ENCODE measurements at regions not wholly inside any gene's neighbourhood (a gene's known extent, or its start where the extent isn't known, plus 50 kb on each side); places are given as distances from the start of the nearest gene placed in this dataset.

DNA sequence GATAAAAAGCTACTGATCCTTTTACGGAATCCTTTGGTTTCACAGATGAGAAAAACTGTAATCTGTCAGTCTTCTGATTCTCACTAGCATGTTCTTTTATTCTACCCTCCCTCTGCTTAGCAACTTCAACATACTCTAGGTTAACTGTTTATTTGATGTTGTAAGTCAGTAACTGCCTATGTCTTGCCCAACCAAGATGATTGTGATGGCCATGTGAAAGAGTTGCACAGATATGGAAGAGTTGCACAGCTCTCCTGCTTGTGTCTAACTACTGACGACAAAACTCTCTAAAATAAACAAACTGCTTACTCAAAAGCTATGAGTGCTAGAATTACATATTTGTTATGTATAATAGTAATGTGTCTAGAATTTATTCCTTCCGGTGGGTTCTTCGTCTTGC is 227.3 kb upstream of the DAB2 start:
- CTCF ChIA-PET: no interaction called here
- DNase-seq (ENCODE audit: low read depth, low spot score): no peak
- TF ChIP-seq, protein P1, sequence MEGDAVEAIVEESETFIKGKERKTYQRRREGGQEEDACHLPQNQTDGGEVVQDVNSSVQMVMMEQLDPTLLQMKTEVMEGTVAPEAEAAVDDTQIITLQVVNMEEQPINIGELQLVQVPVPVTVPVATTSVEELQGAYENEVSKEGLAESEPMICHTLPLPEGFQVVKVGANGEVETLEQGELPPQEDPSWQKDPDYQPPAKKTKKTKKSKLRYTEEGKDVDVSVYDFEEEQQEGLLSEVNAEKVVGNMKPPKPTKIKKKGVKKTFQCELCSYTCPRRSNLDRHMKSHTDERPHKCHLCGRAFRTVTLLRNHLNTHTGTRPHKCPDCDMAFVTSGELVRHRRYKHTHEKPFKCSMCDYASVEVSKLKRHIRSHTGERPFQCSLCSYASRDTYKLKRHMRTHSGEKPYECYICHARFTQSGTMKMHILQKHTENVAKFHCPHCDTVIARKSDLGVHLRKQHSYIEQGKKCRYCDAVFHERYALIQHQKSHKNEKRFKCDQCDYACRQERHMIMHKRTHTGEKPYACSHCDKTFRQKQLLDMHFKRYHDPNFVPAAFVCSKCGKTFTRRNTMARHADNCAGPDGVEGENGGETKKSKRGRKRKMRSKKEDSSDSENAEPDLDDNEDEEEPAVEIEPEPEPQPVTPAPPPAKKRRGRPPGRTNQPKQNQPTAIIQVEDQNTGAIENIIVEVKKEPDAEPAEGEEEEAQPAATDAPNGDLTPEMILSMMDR (IDR thresholded peaks at IDR 0.05; ENCODE audit: insufficient read depth, low read length, missing control alignments): no peak
- POLR2A ChIA-PET: no interaction called here
- H3K4me3 ChIP-seq (ENCODE audit: low read depth, low read length): no peak overlapping the region

DNA sequence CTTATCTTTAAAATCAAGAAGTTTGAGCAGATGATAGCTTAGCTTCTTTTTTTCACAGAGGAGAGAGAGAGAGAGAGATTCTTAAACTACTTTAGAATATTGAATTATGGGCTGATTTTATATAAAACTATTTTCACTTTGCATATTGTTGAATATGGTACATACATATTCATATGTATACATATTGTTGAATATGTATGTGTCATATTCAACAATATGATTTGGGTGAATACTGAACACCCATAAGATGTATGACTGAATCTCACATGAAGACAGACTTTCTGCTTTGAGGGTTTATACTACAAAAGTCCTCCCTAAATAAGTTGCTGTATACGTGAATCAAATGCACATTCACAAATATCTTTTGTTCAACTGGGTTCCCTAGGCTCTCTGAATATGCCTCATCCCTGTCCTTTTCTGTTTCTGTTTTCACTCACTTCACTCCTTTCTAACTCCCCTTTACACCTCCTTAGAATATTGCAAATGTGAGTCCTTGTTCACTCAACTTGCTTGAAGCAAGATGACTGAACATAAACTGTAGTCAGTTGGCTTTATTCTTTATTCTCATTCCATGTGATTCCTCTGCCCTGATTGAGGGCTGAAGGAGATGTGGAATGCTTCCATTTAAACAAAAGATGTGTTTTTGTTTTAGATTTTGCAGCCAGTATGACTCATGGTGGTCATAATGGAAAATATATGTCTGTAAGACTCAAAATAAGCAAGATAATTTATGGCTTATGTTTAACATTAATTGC is 225.4 kb upstream of the DAB2 start:
- ChIA-PET POLR2A (no interaction called here), CTCF (no interaction called here)
- TF ChIP-seq, protein P1 (IDR thresholded peaks at IDR 0.05; ENCODE audit: insufficient read depth, low read length, missing control alignments): no peak
- H3K4me3 ChIP-seq (ENCODE audit: low read depth, low read length): no peak overlapping the region
- DNase-seq (ENCODE audit: low read depth, low spot score): no peak

DNA sequence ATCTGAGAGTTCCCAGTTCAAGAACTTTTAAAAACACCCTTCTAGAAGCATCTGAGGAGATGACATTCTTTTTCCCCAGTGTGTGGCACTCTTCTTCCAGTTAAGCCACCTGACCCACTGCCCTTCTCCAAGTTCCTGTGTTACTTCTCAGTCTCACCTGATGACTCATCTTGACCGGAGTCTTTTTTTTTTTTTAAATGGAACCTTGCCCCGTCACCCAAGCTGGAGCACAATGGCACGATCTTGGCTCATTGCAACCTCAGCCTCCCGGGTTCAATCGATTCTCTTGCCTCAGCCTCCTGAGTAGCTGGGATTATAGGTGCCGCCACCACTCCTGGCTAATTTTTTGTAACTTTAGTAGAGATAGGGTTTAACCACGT is 224.1 kb upstream of the DAB2 start:
- DNase-seq (ENCODE audit: low read depth, low spot score): no peak
- H3K4me3 ChIP-seq (ENCODE audit: low read depth, low read length): no peak overlapping the region
- POLR2A ChIA-PET: no interaction called here
- CTCF ChIA-PET: no interaction called here
- TF ChIP-seq, protein P1 (IDR thresholded peaks at IDR 0.05; ENCODE audit: insufficient read depth, low read length, missing control alignments): no peak

DNA sequence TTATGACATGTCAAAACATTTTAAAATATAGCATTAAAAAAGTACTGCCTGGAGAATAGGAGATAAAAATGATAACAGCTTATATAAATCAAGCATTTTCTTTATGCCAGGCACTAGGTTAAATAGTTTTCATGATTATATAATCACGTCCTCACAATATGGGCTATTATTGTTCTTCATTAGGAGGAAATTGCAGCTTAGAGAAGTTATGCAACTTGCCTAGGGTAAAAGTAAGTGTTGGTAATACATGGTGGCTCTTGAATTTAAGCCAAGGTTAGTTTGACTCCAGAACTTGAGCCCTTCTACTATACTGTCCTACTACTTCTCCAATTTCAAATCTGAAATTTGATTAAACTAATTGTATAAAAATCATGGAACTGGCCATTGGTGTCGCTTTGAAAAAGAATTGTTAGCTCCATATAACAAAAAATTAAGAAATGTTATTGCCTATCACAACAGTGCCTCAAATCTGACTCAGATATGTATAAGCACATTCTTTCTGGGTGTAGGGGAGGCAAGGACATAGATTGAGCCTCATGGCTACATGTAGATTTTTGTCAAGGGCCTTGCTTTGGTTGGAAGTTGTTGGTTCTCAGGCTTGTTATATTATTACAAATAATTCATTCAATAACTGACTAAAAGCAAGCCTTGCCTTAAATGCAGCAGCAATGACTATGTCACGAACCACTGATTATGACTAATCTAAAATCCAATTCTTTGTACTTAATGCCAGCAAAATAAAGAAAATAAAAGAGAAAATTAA is 223.5 kb upstream of the DAB2 start:
- TF ChIP-seq, protein P1 (IDR thresholded peaks at IDR 0.05; ENCODE audit: insufficient read depth, low read length, missing control alignments): no peak
- ChIA-PET CTCF (no interaction called here), POLR2A (no interaction called here)
- no peak overlapping the region for H3K4me3 ChIP-seq (ENCODE audit: low read depth, low read length)
- DNase-seq (ENCODE audit: low read depth, low spot score): no peak

DNA sequence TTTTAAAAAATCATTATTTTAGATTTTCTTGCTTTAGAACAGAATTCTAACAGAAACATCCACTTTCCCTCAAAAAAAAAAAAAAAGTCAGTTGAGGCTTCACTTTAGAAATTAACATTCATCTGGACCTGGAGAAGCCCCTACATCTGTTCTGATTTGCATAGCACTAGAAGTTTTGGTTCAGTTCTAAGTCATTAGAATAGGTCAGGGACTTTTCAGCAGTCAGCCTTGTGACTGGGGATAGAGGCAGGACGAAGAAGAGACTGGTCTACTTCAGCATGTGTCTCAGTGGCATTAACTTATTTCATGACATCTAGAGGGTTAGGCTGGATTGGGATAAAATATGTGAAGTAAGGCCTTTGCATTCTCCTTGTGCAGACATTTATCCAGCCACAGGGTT is 215.8 kb upstream of the DAB2 start:
- TF ChIP-seq, protein P1 (IDR thresholded peaks at IDR 0.05; ENCODE audit: insufficient read depth, low read length, missing control alignments): no peak
- DNase-seq (ENCODE audit: low read depth, low spot score): no peak
- ChIA-PET CTCF (no interaction called here), POLR2A (no interaction called here)
- H3K4me3 ChIP-seq (ENCODE audit: low read depth, low read length): no peak overlapping the region

DNA sequence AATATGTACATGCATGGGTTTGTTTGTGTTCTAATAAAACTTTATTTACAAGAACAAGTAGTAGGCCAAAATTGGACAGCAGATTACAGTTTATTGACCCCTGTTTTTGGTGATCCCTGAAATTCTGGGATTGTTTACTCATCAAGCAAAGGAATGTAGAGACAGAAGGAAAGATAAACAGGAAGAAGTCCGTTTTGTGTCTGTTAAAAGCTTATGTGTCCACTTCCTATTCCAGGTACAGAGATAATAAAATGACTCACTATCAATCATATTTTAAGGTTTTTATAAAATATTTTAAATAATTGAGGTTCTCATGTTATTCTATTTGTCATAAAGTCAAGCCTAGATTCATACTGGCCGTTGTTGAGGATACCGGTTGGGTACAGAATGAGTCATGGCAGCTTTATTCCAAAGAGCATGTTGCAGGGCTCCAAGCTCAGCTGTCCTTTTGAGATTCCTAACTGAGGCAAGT is 214.9 kb upstream of the DAB2 start:
- DNase-seq (ENCODE audit: low read depth, low spot score): no peak
- no peak overlapping the region for H3K4me3 ChIP-seq (ENCODE audit: low read depth, low read length)
- TF ChIP-seq, protein P1 (IDR thresholded peaks at IDR 0.05; ENCODE audit: insufficient read depth, low read length, missing control alignments): no peak
- ChIA-PET CTCF (interaction anchor here (0.7 kb wide), 1 partner anchor 38 kb away, joined by 3 read pairs; no protein-coding TSS in a partner anchor), POLR2A (no interaction called here)
